ENCODE measurements at regions not wholly inside any gene's neighbourhood (a gene's known extent, or its start where the extent isn't known, plus 50 kb on each side); places are given as distances from the start of the nearest gene placed in this dataset.

- DNase-seq (ENCODE audit: low read depth in 2 of 2) = no peak
- Histone ChIP-seq H3K27ac (ENCODE audit: insufficient read depth, low read length) (no peak overlapping the region), H3K9ac (ENCODE audit: insufficient read depth, low read length) (no peak overlapping the region), H3K36me3 (ENCODE audit: control insufficient read depth, insufficient read depth, low read length) (no peaks in the 10 kb centered on the region), H3K79me2 (ENCODE audit: control insufficient read depth, insufficient read depth, low read length) (no peaks in the 10 kb centered on the region), H3K4me3 (replicated peaks in 1 of 4; ENCODE audit: control extremely low read depth in 1 of 4, insufficient read depth in 1 of 4, low read depth in 3 of 4, low read length in 4 of 4) (no peak overlapping the region), H4K20me1 (ENCODE audit: control insufficient read depth, extremely low read depth, insufficient read depth, low read length) (no peaks in the 10 kb centered on the region), H3K9me3 (ENCODE audit: control insufficient read depth, insufficient read depth, low read depth, low read length) (no peaks in the 10 kb centered on the region), H2AFZ (ENCODE audit: low read length) (no peak overlapping the region), H3K4me2 (ENCODE audit: extremely low read depth, insufficient read depth, low read length) (no peak overlapping the region), H3K4me1 (ENCODE audit: control insufficient read depth, extremely low read depth, insufficient read depth, low read length) (no peaks in the 10 kb centered on the region), H3K27me3 (ENCODE audit: control insufficient read depth, insufficient read depth, low read length) (no peaks in the 10 kb centered on the region)
- no peak for TF ChIP-seq EZH2 (IDR thresholded peaks at IDR 0.05; ENCODE audit: low read length, missing control alignments)
Observed at GRCh38 chr6:40881501-40881900, 157.5 kb downstream of the UNC5CL start.

GRCh38 chr6:40880906-40881305 lies 158.1 kb downstream of the UNC5CL start:
- TF ChIP-seq CTCF (conservative IDR thresholded peaks at IDR 0.05 in 1 of 2, IDR thresholded peaks at IDR 0.05 in 1 of 2; ENCODE audit: low read depth in 1 of 2, low read length in 2 of 2) (no peak), EZH2 (IDR thresholded peaks at IDR 0.05; ENCODE audit: low read length, missing control alignments) (no peak)

GRCh38 chr6:40879169-40879568 lies 159.9 kb downstream of the UNC5CL start:
- no peaks in the 10 kb centered on the region for H3K9me3 ChIP-seq (ENCODE audit: control insufficient read depth, insufficient read depth, low read depth, low read length)
- H3K4me3 ChIP-seq (replicated peaks in 1 of 4; ENCODE audit: control extremely low read depth in 1 of 4, insufficient read depth in 1 of 4, low read depth in 3 of 4, low read length in 4 of 4) = no peak overlapping the region
- H3K4me2 ChIP-seq (ENCODE audit: extremely low read depth, insufficient read depth, low read length) = no peak overlapping the region
- no peaks in the 10 kb centered on the region for H3K4me1 ChIP-seq (ENCODE audit: control insufficient read depth, extremely low read depth, insufficient read depth, low read length)
- no peak overlapping the region for H3K27ac ChIP-seq (ENCODE audit: insufficient read depth, low read length)
- no peak overlapping the region for H2AFZ ChIP-seq (ENCODE audit: low read length)
- DNase-seq (ENCODE audit: low read depth in 2 of 2) = no peak
- H4K20me1 ChIP-seq (ENCODE audit: control insufficient read depth, extremely low read depth, insufficient read depth, low read length) = no peaks in the 10 kb centered on the region
- H3K36me3 ChIP-seq (ENCODE audit: control insufficient read depth, insufficient read depth, low read length) = no peaks in the 10 kb centered on the region
- H3K79me2 ChIP-seq (ENCODE audit: control insufficient read depth, insufficient read depth, low read length) = no peaks in the 10 kb centered on the region
- TF ChIP-seq CTCF (conservative IDR thresholded peaks at IDR 0.05 in 1 of 2, IDR thresholded peaks at IDR 0.05 in 1 of 2; ENCODE audit: low read depth in 1 of 2, low read length in 2 of 2) = no peak
- no peaks in the 10 kb centered on the region for H3K27me3 ChIP-seq (ENCODE audit: control insufficient read depth, insufficient read depth, low read length)
- H3K9ac ChIP-seq (ENCODE audit: insufficient read depth, low read length) = no peak overlapping the region

More at GRCh38 chr6:40880906-40881305, 158.1 kb downstream of the UNC5CL start:
- Histone ChIP-seq H4K20me1 (ENCODE audit: control insufficient read depth, extremely low read depth, insufficient read depth, low read length) (no peaks in the 10 kb centered on the region), H2AFZ (ENCODE audit: low read length) (no peak overlapping the region), H3K4me1 (ENCODE audit: control insufficient read depth, extremely low read depth, insufficient read depth, low read length) (no peaks in the 10 kb centered on the region), H3K27ac (ENCODE audit: insufficient read depth, low read length) (no peak overlapping the region), H3K4me3 (replicated peaks in 1 of 4; ENCODE audit: control extremely low read depth in 1 of 4, insufficient read depth in 1 of 4, low read depth in 3 of 4, low read length in 4 of 4) (no peak overlapping the region), H3K36me3 (ENCODE audit: control insufficient read depth, insufficient read depth, low read length) (no peaks in the 10 kb centered on the region), H3K79me2 (ENCODE audit: control insufficient read depth, insufficient read depth, low read length) (no peaks in the 10 kb centered on the region), H3K9me3 (ENCODE audit: control insufficient read depth, insufficient read depth, low read depth, low read length) (no peaks in the 10 kb centered on the region), H3K4me2 (ENCODE audit: extremely low read depth, insufficient read depth, low read length) (no peak overlapping the region), H3K9ac (ENCODE audit: insufficient read depth, low read length) (no peak overlapping the region), H3K27me3 (ENCODE audit: control insufficient read depth, insufficient read depth, low read length) (no peaks in the 10 kb centered on the region)
- no peak for DNase-seq (ENCODE audit: low read depth in 2 of 2)

Measured in fibroblast of lung (primary cell).